DMS114 treated with DMSO at 0.1 percent for 48 hours (cell line): ENCODE measurements at regions not wholly inside any gene's neighbourhood (a gene's known extent, or its start where the extent isn't known, plus 50 kb on each side); places are given as distances from the start of the nearest gene placed in this dataset.

Experiments used
- DNase-seq: peaks from one replicate; lab custom pipeline; 2025; ENCODE audit not compliant: unreplicated experiment; lab: John Stamatoyannopoulos, UW

GRCh38 chr16:80023865-80024264, 423.3 kb upstream of the MAF start:
- no peak for DNase-seq

- no peak for DNase-seq
Measured at GRCh38 chr16:80019395-80019794, 418.9 kb upstream of the MAF start.

DNA sequence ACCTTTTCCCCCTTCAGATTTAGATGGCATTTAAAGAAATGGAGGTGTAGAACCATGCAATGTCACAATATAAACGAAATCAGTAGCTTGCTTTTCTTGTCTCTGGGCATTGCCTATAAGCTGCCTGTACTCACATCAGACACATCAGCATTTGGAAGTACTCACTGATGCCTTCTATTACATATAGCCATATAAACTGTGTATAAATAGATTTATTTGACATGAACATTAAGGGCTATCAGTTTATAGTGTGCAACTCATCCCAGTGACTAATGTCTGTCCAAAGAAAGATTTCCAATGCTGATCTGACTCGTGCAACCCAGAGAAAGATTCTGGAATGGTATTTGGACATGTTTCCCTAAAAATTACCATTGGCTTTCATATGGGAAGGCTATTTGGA, 417.9 kb upstream of the MAF start:
- DNase-seq: no peak

GRCh38 chr16:80016731-80017326, 416.3 kb upstream of the MAF start:
- DNase-seq: no peak

- no peak for DNase-seq
Measured at GRCh38 chr16:80015566-80015965, 415.0 kb upstream of the MAF start.

DNA sequence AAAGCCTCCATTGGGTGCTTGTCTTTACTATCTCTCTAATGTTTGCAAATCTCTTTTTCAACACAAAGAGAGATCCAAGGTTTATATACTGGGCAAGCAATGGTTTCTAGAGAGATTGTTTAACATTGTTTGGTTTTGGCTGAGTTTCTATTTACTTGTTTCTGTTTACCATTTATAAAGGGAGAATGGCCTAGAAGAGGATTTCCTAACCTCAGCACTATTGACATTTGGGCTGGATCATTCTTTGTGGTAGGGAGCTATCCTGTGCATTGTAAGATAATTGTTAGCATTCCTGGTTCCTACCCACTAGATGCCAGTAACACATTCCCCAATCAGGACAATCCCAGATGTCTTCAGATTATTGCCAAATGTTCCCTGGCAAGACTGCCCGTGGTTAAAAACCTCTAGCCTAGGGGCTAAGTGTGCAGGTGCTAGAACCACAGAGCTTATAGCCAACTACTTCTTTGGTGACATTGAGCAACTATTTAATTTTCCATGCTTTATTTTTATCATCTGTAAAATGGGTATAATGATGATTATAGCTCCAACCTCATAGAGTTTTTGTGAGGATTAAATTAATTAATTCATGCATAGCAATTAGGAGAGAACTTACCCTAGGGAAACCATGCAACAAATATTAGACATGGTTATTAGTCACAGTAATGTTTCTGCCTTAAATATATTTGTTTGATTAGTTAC, 413.9 kb upstream of the MAF start:
- DNase-seq: no peak

- DNase-seq: no peak
Measured at GRCh38 chr16:80012586-80012985, 412.0 kb upstream of the MAF start.

DNA sequence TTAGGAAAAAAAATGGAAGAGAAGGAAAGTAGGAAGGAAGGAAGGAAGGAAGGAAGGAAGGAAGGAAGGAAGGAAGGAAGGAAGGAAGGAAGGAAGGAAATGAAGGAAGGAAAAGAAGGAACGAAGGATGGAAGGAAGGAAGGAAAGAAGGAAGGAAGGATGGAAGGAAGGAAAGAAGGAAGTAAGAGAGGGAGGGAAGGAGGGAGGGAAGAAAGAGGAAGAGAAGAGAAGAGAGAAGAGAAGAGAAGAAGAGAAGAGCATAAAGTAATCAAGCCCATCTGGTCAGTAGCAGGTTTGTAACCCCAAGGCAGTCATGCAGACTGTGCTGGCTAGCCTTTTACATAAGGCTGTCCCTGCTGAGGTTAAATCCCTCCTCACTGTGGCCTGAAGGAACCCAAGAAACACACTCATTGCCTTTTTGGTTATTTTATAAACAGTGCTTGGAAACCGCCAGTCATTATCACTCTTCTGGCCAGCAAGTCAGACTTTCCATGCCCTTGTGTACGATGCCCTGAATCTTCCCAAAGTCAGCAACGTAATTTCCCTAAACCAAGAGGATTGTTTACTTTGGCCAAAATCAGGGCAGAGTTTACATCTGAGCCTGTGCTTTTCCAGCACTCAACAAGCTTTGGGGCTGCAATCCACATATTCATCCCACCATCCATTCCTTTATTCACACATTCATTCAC, 409.6 kb upstream of the MAF start:
- DNase-seq: no peak

- DNase-seq: no peak
Measured at GRCh38 chr16:80008857-80009256, 408.3 kb upstream of the MAF start.

DNA sequence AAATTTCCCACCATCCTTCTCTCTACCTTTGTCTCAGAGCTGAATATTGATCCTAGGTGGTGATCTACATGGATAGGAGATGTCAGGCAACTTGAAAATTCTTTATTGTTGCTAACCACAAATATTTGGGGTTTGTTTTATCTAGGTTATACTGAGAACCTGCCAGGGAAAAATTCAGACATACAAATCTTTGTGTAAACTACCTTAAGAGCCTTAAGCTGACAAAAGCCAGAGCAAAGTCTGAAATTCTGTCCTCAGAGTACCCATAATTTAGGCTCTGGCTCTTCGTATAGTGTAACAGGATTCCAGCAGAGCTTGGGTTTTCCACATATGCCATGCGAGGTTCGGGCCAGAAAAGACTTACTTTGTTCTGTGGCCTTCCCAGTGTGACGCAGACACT, 406.7 kb upstream of the MAF start:
- no peak for DNase-seq

DNA sequence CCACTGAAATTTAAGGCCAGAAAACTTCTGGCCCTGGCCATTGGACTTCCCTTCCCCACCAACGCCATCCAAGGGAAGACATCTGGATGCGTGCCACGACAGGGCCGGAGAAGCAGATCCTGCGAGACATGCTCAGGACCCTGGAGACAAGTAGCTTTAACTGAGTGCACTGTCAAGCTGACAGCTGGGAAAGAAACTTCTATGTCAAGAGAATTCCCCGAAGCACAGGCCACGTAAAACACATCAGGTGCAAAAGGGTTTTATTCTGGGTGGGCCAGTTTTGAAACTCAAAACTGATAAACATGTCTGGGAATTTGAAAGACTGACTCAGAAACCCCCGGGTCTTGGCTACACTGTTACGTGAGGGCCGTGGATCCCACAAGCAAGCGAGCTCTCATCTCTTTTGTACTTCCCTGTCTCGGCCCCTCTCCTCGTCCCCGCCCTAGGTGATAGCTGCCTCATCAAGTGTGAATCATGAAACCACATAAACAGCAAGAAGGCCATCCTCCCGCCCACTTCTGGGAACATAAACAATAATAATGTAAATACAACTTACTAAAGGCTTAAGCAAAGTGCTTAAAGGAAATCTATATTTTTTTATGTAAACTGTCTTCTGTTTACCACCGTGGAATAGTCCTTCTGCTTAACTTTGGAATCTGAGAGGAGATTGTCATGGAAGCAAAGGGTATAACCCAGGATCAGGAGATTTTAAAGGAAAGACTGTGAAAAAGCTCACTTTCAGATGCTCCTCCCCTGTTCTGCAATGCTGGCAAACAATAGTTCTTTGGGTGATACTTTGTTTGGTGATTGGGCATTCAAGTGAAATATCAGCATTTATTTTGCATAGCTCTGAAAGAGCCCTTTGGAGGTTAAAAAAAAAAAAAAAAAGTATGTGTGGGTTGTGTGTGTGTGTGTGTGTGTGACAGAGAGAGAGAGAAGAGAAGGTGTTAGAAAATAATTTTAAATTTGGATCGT, 406.0 kb upstream of the MAF start:
- no peak for DNase-seq

GRCh38 chr16:80004113-80004512, 403.6 kb upstream of the MAF start:
- DNase-seq: no peak

DNA sequence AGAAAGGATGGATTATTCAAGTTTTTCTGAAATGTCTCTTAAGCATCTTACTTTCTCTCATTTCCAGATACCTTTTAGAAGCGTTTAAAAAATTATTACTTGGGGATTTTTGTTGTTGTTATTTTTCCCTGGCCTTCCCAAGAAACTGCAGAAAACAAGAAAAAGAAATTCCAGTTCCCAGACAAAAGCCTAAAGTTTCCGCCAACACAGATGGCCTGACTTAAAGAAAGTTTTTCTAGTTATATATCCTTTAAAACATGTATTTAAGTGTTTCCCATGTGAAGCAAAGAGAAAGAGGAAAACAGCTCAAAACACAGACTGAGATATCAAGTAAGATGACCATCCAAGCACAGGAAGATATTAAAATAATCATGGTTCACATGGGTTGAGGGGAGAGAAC, 401.7 kb upstream of the MAF start:
- DNase-seq: no peak

DNA sequence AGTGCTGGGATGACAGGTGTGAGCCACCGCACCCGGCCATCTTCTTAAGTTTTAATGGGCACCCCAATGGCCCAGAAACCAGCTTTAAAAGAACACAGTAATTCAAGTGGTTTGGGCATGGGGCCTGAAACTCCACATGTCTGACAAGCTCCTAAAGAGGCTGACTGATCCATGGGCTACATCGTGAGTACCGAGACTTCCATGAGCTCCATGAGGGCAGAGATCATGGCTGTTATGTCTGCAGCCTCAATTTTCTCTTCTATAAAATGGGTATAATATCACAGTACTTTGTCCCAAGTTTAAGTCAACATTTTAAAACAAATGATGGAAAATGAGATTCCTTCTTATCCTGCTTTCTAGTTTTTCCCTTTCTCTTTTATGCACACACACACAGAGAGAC, 397.6 kb upstream of the MAF start:
- DNase-seq: no peak

DNA sequence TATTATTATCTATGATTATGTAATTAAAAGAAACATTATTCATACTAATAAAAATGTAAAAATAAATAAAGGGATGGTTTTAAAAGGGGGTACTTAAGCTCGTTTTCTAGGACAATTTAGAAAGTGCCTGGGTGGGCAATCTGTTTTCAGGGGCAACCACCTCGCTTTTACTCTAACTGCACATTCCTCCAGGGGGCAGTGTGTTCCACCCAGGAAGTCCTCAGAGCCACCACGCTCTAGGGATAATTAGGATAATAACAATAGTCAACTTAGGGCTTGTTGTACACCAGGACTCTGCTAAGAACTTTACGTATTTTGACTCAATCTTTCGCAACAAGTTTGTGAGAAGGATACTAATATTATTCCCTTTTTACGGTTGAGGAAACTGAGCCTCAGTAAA, 396.7 kb upstream of the MAF start:
- DNase-seq: no peak

DNA sequence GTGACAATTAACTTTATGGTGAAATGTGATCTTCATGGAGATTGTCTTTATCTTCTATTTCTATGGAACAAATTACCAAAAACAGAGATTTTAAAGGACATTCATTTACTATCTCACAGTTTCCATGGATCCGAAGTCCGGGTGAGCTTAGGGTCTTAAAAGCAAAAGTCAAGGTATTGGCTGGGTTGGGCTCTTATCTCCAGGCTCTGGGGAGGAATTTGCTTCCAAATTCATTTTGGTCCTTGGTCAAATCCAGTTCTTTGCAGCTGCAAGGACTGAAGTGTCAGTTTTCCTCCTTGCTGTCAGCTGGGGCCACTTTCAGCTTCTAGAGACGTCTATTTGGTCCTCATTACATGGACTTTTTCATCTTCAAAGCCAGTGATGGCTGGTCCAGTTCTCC, 395.8 kb upstream of the MAF start:
- no peak for DNase-seq

GRCh38 chr16:79995315-79995714, 394.8 kb upstream of the MAF start:
- DNase-seq: no peak

- DNase-seq: no peak
Measured at GRCh38 chr16:79994418-79994817, 393.9 kb upstream of the MAF start.

DNA sequence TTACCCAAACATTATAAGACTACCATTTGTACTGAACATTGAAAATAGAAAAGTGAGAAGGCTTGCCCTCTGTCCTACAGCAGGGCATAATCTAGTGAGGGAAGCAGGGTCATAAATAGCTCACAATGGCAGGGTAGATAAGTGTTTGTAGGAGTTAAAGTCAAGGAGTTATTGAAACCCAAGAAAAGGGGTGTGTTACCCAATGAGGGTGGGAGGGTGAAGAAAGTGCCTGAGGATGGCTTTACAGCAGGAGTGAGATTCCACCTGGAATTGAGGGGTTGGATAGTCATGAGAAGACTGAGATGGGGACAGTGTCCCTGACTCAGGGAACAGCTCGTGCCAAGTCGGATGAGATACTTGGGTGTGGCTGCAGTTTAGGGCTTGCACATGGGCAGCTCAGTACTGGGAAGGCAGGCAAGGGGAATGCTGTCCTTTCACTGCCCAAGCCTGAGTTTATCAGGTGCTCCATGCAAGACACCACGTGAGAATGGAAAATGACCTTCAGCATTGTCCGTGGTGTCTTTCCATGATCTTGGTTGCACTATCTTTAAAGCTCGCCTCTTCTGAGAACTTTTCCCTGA, 393.2 kb upstream of the MAF start:
- no peak for DNase-seq

- DNase-seq: no peak
Measured at GRCh38 chr16:79991969-79992368, 391.4 kb upstream of the MAF start.

GRCh38 chr16:79988721-79989220, 388.2 kb upstream of the MAF start:
- DNase-seq: no peak
